ENCODE measurements at regions not wholly inside any gene's neighbourhood (a gene's known extent, or its start where the extent isn't known, plus 50 kb on each side); places are given as distances from the start of the nearest gene placed in this dataset.

GRCh38 chr1:114342376-114342775, 168.6 kb downstream of the TRIM33 start:
- peak; percentile 58 for DNase-seq

DNA sequence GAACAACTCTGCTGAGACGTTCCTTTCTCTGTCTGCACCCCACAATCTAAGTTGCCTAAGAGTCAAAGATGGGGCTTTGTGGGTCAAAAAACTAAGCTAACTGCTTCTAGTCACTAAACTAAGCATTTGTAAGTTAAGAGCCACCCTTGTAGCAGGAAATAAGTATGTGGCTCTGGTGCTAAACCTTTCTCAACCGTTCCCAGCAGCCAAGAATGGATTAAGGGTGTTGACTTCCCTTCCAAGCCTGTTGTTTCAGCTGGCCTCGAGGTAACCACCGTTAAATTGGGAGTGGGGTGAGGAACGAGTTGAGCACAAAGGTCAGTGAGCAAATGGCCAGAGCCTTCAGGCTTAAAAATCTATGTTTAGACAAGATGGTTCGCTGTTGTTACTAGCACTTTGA, 169.1 kb downstream of the TRIM33 start:
- peak; percentile 23 for DNase-seq

DNA sequence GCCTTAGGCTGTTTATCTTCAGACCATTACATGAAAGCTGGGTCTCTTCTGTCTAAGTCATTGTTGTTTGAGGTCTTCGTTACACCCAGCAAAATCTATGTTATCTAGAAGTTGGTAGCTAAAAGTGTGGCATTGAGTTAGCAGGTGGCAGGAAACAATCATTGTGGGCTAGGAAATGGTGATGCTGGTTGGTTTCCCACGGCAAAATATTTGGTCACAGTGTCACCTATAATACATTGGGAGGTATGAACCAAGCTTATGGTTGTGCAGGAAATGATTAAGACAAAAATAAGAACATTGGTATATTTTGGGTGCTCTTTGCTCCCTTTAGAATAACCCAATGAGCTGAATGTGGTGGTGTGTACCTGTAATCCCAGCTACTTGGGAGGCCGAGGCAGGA, 169.7 kb downstream of the TRIM33 start:
- DNase-seq = peak; percentile 70

- no peak for DNase-seq
Observed at GRCh38 chr1:114340892-114341291, 170.1 kb downstream of the TRIM33 start.

- DNase-seq = no peak
Observed at GRCh38 chr1:114339379-114339778, 171.6 kb downstream of the TRIM33 start.

- DNase-seq = no peak
Observed at GRCh38 chr1:114338191-114338890, 172.7 kb downstream of the TRIM33 start.

DNA sequence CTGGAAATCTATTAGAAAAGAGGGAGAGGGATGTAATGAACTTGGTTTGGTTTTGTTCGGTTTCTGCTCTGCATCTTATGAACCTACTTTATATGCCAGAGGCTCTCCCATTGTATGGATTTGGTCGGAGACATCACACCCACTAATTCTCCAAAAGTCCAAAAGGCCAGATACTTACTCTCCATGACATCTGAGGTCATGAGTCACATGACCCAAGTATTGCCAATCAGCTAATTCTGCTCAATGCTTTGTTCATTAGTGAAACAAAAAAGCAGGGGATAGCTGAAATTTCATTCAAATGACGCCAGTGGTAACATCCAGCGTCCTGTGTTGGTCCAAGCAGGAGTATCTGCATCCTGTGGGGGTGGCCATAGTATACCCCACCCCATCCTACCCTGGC, 173.6 kb downstream of the TRIM33 start:
- DNase-seq = no peak

DNA sequence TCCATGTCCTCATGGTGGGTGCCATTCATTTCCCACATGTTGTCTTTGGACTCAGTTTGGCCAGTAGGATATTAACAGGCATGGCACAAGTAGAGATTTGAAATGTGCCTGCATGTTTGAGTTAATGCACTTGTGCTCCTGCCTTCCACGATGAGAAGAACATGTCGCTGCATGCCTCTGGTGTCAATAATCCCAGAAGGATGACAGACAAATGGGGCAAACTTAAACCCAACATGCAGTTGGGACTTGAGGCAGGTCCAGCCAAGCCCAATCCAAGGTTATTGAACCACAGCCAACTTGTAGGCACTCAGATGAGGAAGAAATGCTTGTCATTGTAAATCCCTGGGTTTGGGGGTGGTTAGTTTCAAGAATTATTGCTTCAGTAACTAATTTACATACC, 174.6 kb downstream of the TRIM33 start:
- DNase-seq = no peak

DNA sequence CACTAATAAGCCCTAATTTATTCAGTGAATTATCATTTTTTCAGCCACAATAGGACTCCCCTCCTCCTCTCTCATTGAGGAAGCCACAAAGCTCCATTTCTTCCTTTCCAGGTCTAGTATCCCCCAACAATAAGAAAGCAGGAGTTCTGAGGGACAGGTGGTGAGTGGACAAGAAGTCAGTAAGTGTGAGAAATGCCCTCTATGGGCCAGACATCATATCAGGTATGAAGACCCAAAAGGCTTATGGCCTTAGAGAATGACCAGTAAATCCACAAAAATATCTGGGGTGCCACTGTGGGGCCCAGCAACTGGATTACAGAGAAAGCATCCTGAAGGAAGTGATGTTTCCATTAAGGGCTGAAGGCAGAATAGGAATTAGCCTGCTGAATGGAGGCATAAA, 175.7 kb downstream of the TRIM33 start:
- DNase-seq = no peak

DNA sequence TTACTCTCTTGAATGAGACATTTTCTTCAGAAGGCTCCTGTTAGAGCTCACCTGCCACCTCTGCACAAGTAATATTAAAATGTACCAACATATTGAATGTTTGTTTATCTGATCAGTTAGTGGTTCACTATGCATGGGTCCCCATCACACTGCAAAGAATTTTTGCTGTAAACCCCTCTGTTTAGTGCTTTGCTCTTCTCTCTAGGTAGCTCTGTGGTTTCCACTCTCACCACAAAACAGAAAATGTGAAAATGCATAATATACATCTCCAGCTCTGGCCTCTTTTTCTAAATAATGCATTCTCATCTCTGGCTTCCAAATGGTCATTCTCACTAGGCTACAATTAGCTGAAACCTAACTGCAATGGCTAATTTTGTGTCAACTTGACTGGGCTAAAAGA, 176.7 kb downstream of the TRIM33 start:
- no peak for DNase-seq

GRCh38 chr1:114333690-114334089, 177.3 kb downstream of the TRIM33 start:
- DNase-seq = no peak

DNA sequence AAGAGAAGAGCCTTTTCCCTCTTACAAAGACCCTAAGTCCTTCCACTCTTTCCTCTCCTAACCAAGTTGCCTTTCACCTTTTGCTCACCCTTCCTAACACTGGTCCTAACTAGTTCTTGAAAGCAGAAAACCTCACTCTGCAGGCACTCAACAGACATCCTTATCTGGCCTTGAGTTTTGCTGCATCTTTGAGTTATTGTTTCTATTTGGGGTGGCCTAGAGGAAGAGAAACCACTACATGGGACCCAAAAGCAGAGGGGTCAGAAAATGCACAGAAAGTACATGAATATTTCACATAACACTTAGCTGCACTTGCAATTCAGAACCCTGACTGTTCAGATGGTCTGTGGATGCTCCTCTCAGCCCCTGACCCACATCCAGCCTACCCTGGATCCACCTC, 178.3 kb upstream of the SYT6 start:
- DNase-seq = no peak

- DNase-seq = peak; percentile 48
Observed at GRCh38 chr1:114330451-114330983, 176.8 kb upstream of the SYT6 start.

GRCh38 chr1:114328361-114328904, 174.8 kb upstream of the SYT6 start:
- DNase-seq = no peak

DNA sequence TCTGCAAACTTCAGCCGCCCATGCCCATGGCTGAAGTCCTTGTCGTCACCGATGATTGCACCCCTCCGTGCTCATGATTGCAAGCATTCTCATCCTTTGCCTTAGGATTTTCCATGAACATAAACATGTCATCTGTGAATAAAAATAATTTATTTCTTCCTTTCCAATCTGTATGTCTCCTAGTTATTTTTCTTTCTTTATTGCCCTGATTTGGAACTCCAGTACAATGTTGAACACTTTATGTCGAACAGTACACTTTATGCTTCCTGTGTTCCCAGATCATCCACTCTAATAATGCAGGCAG, 170.9 kb upstream of the SYT6 start:
- no peak for DNase-seq

DNA sequence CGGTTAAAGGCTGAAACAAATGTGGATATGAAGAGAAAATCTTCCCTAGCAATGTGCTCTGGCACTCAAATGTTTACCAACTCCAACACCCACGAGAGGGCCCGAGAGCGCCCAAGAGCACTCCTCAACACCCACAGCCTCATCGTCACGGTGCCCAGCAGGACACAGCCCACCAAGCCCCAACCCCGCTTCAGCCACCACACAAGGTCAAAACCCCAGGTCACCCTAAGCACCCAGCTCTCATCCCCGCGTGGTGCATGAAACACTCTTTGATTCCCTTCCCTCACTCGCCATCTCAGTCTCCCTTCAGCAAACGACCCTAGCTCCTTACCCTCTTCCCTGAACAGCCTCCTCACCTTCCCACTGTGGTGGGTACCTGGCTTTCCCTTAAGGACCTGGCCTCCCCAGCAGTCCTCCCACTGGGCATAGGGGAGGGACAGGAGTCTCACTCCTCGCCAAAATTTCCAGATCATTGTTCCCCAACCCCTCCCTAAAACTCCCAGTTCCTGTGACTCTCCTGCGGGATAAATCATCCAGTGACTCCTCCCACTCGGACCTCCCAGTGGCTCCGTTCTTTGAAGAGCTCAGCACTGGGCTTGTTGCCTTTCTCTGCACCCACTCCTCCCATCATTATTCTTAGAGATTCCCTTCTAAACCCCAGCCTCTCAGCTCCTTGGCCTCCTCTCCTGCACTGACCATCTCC, 170.4 kb upstream of the SYT6 start:
- DNase-seq = no peak

DNA sequence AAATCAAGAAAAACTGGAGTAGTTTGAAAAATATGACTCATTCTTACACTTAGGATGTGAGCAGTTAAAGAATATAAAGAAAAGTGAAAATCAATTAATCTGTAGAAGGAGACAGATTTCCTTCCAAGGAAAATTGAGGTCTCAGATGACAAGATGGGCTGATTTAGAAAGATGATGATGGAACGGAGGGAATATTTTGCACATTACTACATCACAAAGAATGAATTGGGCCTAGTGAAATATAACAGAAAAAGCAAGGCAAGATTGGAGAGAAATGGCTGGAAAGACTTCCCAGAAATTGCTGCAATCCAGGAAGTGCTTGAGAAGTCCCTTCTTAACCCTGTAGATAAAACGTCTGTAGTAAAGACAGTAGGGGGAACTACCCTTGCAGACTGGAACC, 169.1 kb upstream of the SYT6 start:
- DNase-seq = no peak

DNA sequence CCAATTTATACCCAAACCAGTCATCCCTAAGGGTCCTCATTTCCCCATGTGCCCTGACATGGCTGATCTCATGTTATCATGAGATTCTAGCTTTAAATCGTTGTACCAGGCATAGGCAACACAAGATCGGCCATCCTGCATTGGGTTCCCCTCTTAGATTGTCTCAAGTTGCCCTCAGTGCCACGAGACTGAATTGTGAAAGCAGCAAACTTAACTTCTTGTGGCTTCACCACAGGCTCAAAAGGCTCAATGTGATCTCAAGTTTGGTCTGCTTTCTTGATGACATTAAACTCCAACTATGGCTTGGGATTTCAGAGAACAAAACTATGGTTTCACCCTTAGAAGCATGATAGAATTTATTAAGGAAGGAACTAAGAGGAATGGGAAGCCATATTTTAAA, 168.5 kb upstream of the SYT6 start:
- DNase-seq = no peak

DNA sequence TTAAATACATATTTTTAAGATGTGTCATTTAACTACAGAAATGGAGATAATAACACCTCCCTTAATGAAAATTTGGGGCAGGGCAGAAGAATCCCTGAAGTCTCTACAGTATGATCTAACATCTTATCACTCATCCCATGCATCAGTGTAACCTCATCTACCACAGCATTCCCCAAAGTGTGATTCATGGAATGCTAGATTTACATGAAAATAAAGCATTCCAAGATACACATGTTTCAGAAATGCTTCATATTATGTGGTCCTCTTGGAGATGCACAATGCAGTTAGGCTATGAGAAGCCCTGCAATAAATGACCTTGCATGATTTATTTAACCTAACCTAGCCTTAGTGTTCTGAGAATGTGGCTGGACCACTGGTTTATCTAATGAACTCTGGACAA, 166.9 kb upstream of the SYT6 start:
- DNase-seq = no peak

DNA sequence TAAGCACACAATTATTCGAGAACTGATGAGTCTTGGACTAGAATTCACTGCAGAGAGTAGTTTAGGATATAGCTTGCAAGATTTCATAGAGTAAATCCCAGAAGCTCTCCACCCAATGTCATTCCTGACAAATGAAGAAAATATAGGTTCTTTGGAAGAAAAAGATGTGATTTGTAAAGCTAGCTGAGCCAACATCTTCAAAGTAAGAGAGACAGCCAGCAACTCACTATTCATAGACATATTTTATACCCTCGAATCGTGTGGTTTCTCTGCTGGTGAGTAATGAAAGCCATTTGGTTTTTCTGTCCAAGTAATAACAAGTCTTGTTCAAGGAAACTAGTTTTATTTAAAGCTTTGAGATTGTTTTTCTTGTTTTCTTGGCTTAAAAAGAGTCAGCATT, 165.7 kb upstream of the SYT6 start:
- no peak for DNase-seq

GRCh38 chr1:114318961-114319360, 165.3 kb upstream of the SYT6 start:
- no peak for DNase-seq

- no peak for DNase-seq
Observed at GRCh38 chr1:114316204-114316603, 162.5 kb upstream of the SYT6 start.

DNA sequence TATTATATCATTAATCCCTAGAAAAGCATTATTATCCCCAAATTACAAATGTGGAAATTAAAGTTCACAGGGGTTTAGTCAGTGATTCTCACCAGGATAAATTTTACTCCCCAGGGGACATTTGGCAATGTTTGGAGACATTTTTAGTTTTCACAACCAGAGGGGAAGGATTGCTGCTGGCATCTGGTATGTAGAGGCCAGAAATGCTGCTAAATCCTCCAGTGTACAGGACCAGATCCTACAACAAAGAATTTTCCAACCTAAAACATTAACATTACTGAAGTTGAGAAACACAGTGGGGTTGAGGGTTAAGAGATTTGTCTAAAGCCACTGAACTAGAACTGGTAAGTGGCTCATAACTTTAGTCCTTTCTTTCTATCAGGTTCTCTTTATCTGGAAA, 162.0 kb upstream of the SYT6 start:
- DNase-seq = no peak

DNA sequence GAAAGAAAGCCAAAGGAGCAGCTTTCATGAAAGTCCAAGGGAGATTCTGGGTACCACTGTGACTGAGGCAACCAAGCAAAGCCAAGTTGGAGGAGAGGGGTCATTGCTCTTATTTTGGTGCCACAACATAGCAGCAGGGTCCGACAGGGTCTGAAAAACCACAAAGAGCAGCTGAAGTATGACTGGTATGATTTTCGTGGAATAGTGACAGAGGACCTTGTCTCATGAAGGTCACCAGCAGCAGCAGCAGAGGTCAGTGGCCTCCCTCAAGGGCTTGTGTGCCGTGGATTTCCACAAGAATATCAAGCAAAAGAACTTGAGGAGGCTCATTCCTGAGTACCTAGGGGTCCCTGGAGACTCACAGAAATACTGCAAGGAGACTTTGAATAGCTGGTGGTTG, 160.9 kb upstream of the SYT6 start:
- no peak for DNase-seq

GRCh38 chr1:114314098-114314497, 160.4 kb upstream of the SYT6 start:
- no peak for DNase-seq
